ENCODE measurements at regions not wholly inside any gene's neighbourhood (a gene's known extent, or its start where the extent isn't known, plus 50 kb on each side); places are given as distances from the start of the nearest gene placed in this dataset.
"Not testable (repeated sequence)": the region's sequence is repeated elsewhere in the genome, so short reads cannot be mapped to it uniquely, and the experiment has no call there.

GRCh38 chr4:20149143-20149542, 102.6 kb upstream of the SLIT2 start:
- not testable (repeated sequence) for TF ChIP-seq CTCF (IDR thresholded peaks at IDR 0.05; ENCODE audit: insufficient read depth, low read length); POLR2AphosphoS5 (IDR thresholded peaks at IDR 0.05; ENCODE audit: low read depth); REST (IDR thresholded peaks at IDR 0.05; ENCODE audit: insufficient replicate concordance, low read depth); GABPA (IDR thresholded peaks at IDR 0.05; ENCODE audit: low read depth)

All from HL-60 (cell line).